GM21619 (cell line): ENCODE measurements at regions not wholly inside any gene's neighbourhood (a gene's known extent, or its start where the extent isn't known, plus 50 kb on each side); places are given as distances from the start of the nearest gene placed in this dataset.
A peak's percentile ranks its signal among the peaks of the same experiment; 100 is the strongest.
"Not testable (repeated sequence)": the region's sequence is repeated elsewhere in the genome, so short reads cannot be mapped to it uniquely, and the experiment has no call there.

Experiments used
- ATAC-seq: cut with Tn5 transposase; IDR thresholded peaks from one replicate; pipeline ENCODE4 v1.9.1; 2021; ENCODE audit not compliant: unreplicated experiment

- not testable (repeated sequence) for ATAC-seq
Measured at GRCh38 chr2:87476223-87476872, 271.5 kb upstream of the PLGLB2 start.

- ATAC-seq, result not testable (repeated sequence)
Measured at GRCh38 chr2:87476936-87477335, 271.0 kb upstream of the PLGLB2 start.

GRCh38 chr2:87477669-87478428 is 270.0 kb upstream of the PLGLB2 start:
- not testable (repeated sequence) for ATAC-seq

- ATAC-seq, result not testable (repeated sequence)
Measured at GRCh38 chr2:87478911-87479310, 269.0 kb upstream of the PLGLB2 start.

GRCh38 chr2:87483093-87483680 is 264.7 kb upstream of the PLGLB2 start:
- not testable (repeated sequence) for ATAC-seq

- ATAC-seq, result not testable (repeated sequence)
Measured at GRCh38 chr2:87484363-87484762, 263.5 kb upstream of the PLGLB2 start.

- ATAC-seq, result not testable (repeated sequence)
Measured at GRCh38 chr2:87485455-87485854, 262.4 kb upstream of the PLGLB2 start.

- ATAC-seq, result peak; percentile 90
Measured at GRCh38 chr2:87485884-87486283, 262.0 kb upstream of the PLGLB2 start.

GRCh38 chr2:87486413-87486812 is 261.5 kb upstream of the PLGLB2 start:
- ATAC-seq, result peak; percentile 2

GRCh38 chr2:87488021-87488420 is 259.9 kb upstream of the PLGLB2 start:
- ATAC-seq, result not testable (repeated sequence)

- ATAC-seq, result not testable (repeated sequence)
Measured at GRCh38 chr2:87488991-87489390, 258.9 kb upstream of the PLGLB2 start.

- ATAC-seq, result not testable (repeated sequence)
Measured at GRCh38 chr2:87494846-87495245, 253.0 kb upstream of the PLGLB2 start.

GRCh38 chr2:87495455-87495854 is 252.4 kb upstream of the PLGLB2 start:
- ATAC-seq, result not testable (repeated sequence)

GRCh38 chr2:87496036-87497006 is 251.6 kb upstream of the PLGLB2 start:
- ATAC-seq, result peak; percentile 71

- ATAC-seq, result not testable (repeated sequence)
Measured at GRCh38 chr2:87497135-87497534, 250.8 kb upstream of the PLGLB2 start.

- not testable (repeated sequence) for ATAC-seq
Measured at GRCh38 chr2:87497700-87498099, 250.2 kb upstream of the PLGLB2 start.

GRCh38 chr2:87498169-87498853 is 249.6 kb upstream of the PLGLB2 start:
- peak; percentile 59 for ATAC-seq

GRCh38 chr2:87498854-87499238 is 249.0 kb upstream of the PLGLB2 start:
- ATAC-seq, result not testable (repeated sequence)

- ATAC-seq, result not testable (repeated sequence)
Measured at GRCh38 chr2:87499860-87500259, 248.0 kb upstream of the PLGLB2 start.

GRCh38 chr2:87500421-87500820 is 247.5 kb upstream of the PLGLB2 start:
- ATAC-seq, result not testable (repeated sequence)
